IMR-90 (cell line): ENCODE measurements at regions not wholly inside any gene's neighbourhood (a gene's known extent, or its start where the extent isn't known, plus 50 kb on each side); places are given as distances from the start of the nearest gene placed in this dataset.

Experiments used
- ATAC-seq: fragments of 200-7000 bp; cut with Tn5 transposase; 2 replicates; pipeline ENCODE4 v1.9.1; 2020; ENCODE audit warnings: low read depth, mild to moderate bottlenecking, moderate library complexity
- BruUV-seq: library from RNA; stranded (reverse); fragments of 400-500 nt; replicated peaks from 2 replicates; lab custom pipeline; 2021; lab: Mats Ljungman, UMichigan
- CTCF ChIA-PET: fragments of 300-600 bp; formaldehyde crosslinking; extraction: SDS; loops from one replicate; lab custom pipeline; 2021; ENCODE audit warnings: antibody characterized with exemption; lab: Yijun Ruan, JAX
- POLR2A ChIA-PET: fragments of 300-600 bp; sonication (Branson Sonifier 250); formaldehyde crosslinking; loops from one replicate; lab custom pipeline; 2022; ENCODE audit warnings: antibody characterized with exemption; ENCODE audit not compliant: unreplicated experiment; lab: Charles Lee
- DNase-seq: peaks from one replicate; pipeline ENCODE4 v3.0.0; 2013
- H2AFZ ChIP-seq: replicated peaks from 2 replicates; pipeline ENCODE3; 2013; ENCODE audit warnings: low read length, mild to moderate bottlenecking; ENCODE audit not compliant: poor library complexity
- H2AK5ac ChIP-seq: 2 replicates; pipeline ENCODE4 v1.6.1; 2013; ENCODE audit warnings: low read depth, low read length, inconsistent platforms
- H2AK9ac ChIP-seq: replicated peaks from 2 replicates; pipeline ENCODE3; 2013; ENCODE audit warnings: mild to moderate bottlenecking, low read depth, low read length, moderate library complexity; ENCODE audit not compliant: poor library complexity
- H2BK120ac ChIP-seq: 2 replicates; pipeline ENCODE4 v1.6.1; 2013; ENCODE audit warnings: low read depth, low read length, inconsistent platforms
- H2BK15ac ChIP-seq: 3 replicates; pipeline ENCODE4 v1.6.1; 2013; ENCODE audit warnings: low read depth, low read length, inconsistent platforms
- H2BK20ac ChIP-seq: 2 replicates; pipeline ENCODE4 v1.6.1; 2013; ENCODE audit warnings: low read depth, mild to moderate bottlenecking, inconsistent platforms, low read length, moderate library complexity
- H2BK5ac ChIP-seq: 2 replicates; pipeline ENCODE4 v1.6.1; 2013; ENCODE audit warnings: mild to moderate bottlenecking, low read depth, low read length, inconsistent platforms; ENCODE audit not compliant: poor library complexity, severe bottlenecking
- H3K14ac ChIP-seq: replicated peaks from 2 replicates; pipeline ENCODE4 v1.6.1; 2013; ENCODE audit warnings: low read depth, low read length, inconsistent platforms
- H3K18ac ChIP-seq: 2 replicates; pipeline ENCODE4 v1.6.1; 2013; ENCODE audit warnings: low read depth, low read length, control low read depth
- H3K23ac ChIP-seq: 2 replicates; pipeline ENCODE4 v1.6.1; 2013; ENCODE audit warnings: low read depth, low read length, inconsistent platforms
- H3K27ac ChIP-seq: 2 replicates; pipeline ENCODE4 v1.5.1; 2013; ENCODE audit warnings: mild to moderate bottlenecking, control low read depth, low read length; ENCODE audit not compliant: insufficient read depth
- H3K27me3 ChIP-seq: 2 replicates; pipeline ENCODE4 v1.6.1; 2013; ENCODE audit warnings: low read length; ENCODE audit not compliant: control insufficient read depth, insufficient read depth
- H3K36me3 ChIP-seq: 2 replicates; pipeline ENCODE4 v1.6.1; 2013; ENCODE audit warnings: low read length, mixed read lengths; ENCODE audit not compliant: control insufficient read depth, insufficient read depth
- H3K4ac ChIP-seq: 2 replicates; pipeline ENCODE4 v1.6.1; 2013; ENCODE audit warnings: low read depth, low read length, inconsistent platforms
- H3K4me1 ChIP-seq: 2 replicates; pipeline ENCODE4 v1.6.1; 2013; ENCODE audit warnings: low read length, mixed read lengths; ENCODE audit not compliant: control insufficient read depth, insufficient read depth
- H3K4me2 ChIP-seq: 2 replicates; pipeline ENCODE4 v1.6.1; 2013; ENCODE audit warnings: low read depth, mild to moderate bottlenecking, control low read depth, low read length, moderate library complexity
- H3K4me3 ChIP-seq: 2 replicates; pipeline ENCODE4 v1.5.1; 2013; ENCODE audit warnings: low read depth, mild to moderate bottlenecking, control low read depth, low read length, moderate library complexity; ENCODE audit not compliant: insufficient read depth
- H3K56ac ChIP-seq: 2 replicates; pipeline ENCODE4 v1.6.1; 2013; ENCODE audit warnings: low read length, inconsistent platforms; ENCODE audit not compliant: insufficient read depth; ENCODE audit errors: extremely low read depth
- H3K79me1 ChIP-seq, 2 experiments: 2 replicates each; pipeline ENCODE4 v1.6.1; 2013; ENCODE audit warnings: low read length in 2 of 2, inconsistent platforms in 1 of 2, low read depth in 1 of 2
- H3K9ac ChIP-seq: 2 replicates; pipeline ENCODE4 v1.6.1; 2013; ENCODE audit warnings: low read depth, low read length, control low read depth
- H3K9me1 ChIP-seq: 2 replicates; pipeline ENCODE4 v1.6.1; 2013; ENCODE audit warnings: low read length, inconsistent platforms; ENCODE audit not compliant: insufficient read depth
- H3K9me3 ChIP-seq: 2 replicates; pipeline ENCODE4 v1.6.1; 2013; ENCODE audit warnings: low read length; ENCODE audit not compliant: control insufficient read depth, insufficient read depth
- H4K20me1 ChIP-seq: 2 replicates; pipeline ENCODE4 v1.6.1; 2013; ENCODE audit warnings: low read length, inconsistent platforms; ENCODE audit not compliant: insufficient read depth
- H4K5ac ChIP-seq: 2 replicates; pipeline ENCODE4 v1.6.1; 2013; ENCODE audit warnings: mild to moderate bottlenecking, low read depth, low read length, control low read depth
- H4K8ac ChIP-seq, 2 experiments: 2 replicates each; pipeline ENCODE4 v1.6.1; 2013; ENCODE audit warnings: low read depth in 2 of 2, low read length in 2 of 2, control low read depth in 1 of 2, inconsistent platforms in 1 of 2
- H4K91ac ChIP-seq: 2 replicates; pipeline ENCODE4 v1.6.1; 2013; ENCODE audit warnings: low read depth, low read length, inconsistent platforms; ENCODE audit not compliant: insufficient read depth
- CEBPB ChIP-seq: IDR thresholded peaks from 2 replicates; pipeline ENCODE4 v1.6.1; 2012; ENCODE audit warnings: low read depth, low read length, improper control_type of control experiment
- FOS ChIP-seq: fragments of 150-350 bp; IDR thresholded peaks from 2 replicates; pipeline ENCODE4 v1.6.1; 2016; ENCODE audit warnings: low read depth, low read length
- MAFK ChIP-seq: IDR thresholded peaks from 2 replicates; pipeline ENCODE4 v1.6.1; 2012; ENCODE audit warnings: low read depth, low read length, improper control_type of control experiment
- MAZ ChIP-seq: IDR thresholded peaks from 2 replicates; pipeline ENCODE4 v1.6.1; 2012; ENCODE audit warnings: low read depth, mild to moderate bottlenecking, low read length, improper control_type of control experiment, moderate library complexity, borderline replicate concordance
- NFE2L2 ChIP-seq: fragments of 150-350 bp; IDR thresholded peaks from 2 replicates; pipeline ENCODE4 v1.6.1; 2016; ENCODE audit warnings: low read depth, mild to moderate bottlenecking, low read length
- RCOR1 ChIP-seq: IDR thresholded peaks from 2 replicates; pipeline ENCODE4 v1.6.1; 2012; ENCODE audit warnings: mild to moderate bottlenecking, low read length, improper control_type of control experiment; ENCODE audit not compliant: insufficient replicate concordance
- RFX5 ChIP-seq: IDR thresholded peaks from 2 replicates; pipeline ENCODE4 v1.8.0; 2012; ENCODE audit warnings: low read depth, mild to moderate bottlenecking, low read length, moderate library complexity
- SMC3 ChIP-seq: fragments of 150-350 bp; IDR thresholded peaks from 2 replicates; pipeline ENCODE4 v1.6.1; 2016; ENCODE audit warnings: low read depth, mild to moderate bottlenecking, antibody characterized with exemption, low read length, moderate library complexity
- WGBS, 2 experiments: methylation state at CpG; one replicate each; pipeline versions ENCODE4 v1.1.5 to v1.1.7; 2013; ENCODE audit warnings: missing lambda C conversion rate in 2 of 2; ENCODE audit not compliant: insufficient read length in 1 of 2; ENCODE audit errors: extremely low coverage in 2 of 2; 5-methylcytosine and 5-hydroxymethylcytosine counted together
- dilution Hi-C: fragments of 300-500 bp; cut with HindIII; formaldehyde crosslinking; loops from one replicate; pipeline ENCODE4 v1.14.3; 2018; ENCODE audit warnings: low sequenced_read_pairs; ENCODE audit not compliant: unreplicated experiment
- in situ Hi-C: fragments of 300-500 bp; cut with MboI; formaldehyde crosslinking; loops from 3 replicates; pipeline ENCODE4 v1.14.3; 2019; ENCODE audit warnings: low sequenced_read_pairs, inconsistent platforms, mixed read lengths
- intact Hi-C: fragments of 100-400 bp; cut with micrococcal nuclease; formaldehyde crosslinking; loops from 2 replicates; pipeline ENCODE4 v1.10.0; 2022
- TF ChIP-seq, protein P1 (sequence below): fragments of 150-350 bp; IDR thresholded peaks from 2 replicates; pipeline ENCODE4 v1.6.1; 2017; ENCODE audit warnings: mild to moderate bottlenecking, antibody characterized with exemption, low read length, low read depth
- TF ChIP-seq, protein P2 (sequence below): fragments of 150-350 bp; IDR thresholded peaks from 2 replicates; pipeline ENCODE4 v1.6.1; 2016; ENCODE audit warnings: low read depth, mild to moderate bottlenecking, low read length, moderate library complexity, borderline replicate concordance

DNA sequence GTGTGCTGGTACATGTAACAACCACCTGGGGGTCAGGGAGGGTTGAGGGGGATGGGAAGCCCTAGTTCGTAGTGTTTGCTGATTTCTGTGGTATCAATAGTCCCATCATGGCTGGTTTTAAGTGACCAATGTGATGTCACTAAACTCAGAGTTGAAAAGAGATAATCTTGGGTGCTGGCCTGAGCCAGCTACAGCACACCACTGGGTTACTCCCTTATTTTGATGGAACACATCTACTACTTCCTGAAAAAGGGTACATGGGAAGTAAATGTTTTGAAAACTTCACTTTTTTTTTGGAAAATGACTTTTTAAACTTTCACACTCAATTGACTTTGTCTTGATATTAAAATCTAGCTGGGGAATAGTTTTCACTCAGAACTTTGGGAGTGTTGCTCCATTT is 87.0 kb upstream of the CXCR4 start:
- H3K4me3 ChIP-seq, result no peak overlapping the region
- ChIA-PET CTCF (no interaction called here), POLR2A (no interaction called here)
- H3K56ac ChIP-seq, result no peak overlapping the region
- no CpG with 5 or more reads among the region's 1 CpG for WGBS, 2 experiments
- DNase-seq, result no peak
- in situ Hi-C loops, result no loop called here
- H3K36me3 ChIP-seq, result no peaks in the 10 kb centered on the region
- H3K9me1 ChIP-seq, result no peaks in the 10 kb centered on the region
- no peak overlapping the region for H3K14ac ChIP-seq
- H3K18ac ChIP-seq, result no peak overlapping the region
- no peak overlapping the region for H2BK120ac ChIP-seq
- no peaks in the 10 kb centered on the region for H3K4me1 ChIP-seq
- no peak overlapping the region for H3K27ac ChIP-seq
- H2BK15ac ChIP-seq, result no peak overlapping the region
- ATAC-seq, result no peak
- H4K5ac ChIP-seq, result no peak overlapping the region
- no peaks in the 10 kb centered on the region for H3K79me1 ChIP-seq
- H3K27me3 ChIP-seq, result no peaks in the 10 kb centered on the region
- TF ChIP-seq SMC3, result no peak
- TF ChIP-seq CEBPB, result no peak
- no peak for TF ChIP-seq NFE2L2
- TF ChIP-seq RCOR1, result no peak
- TF ChIP-seq, protein P1, sequence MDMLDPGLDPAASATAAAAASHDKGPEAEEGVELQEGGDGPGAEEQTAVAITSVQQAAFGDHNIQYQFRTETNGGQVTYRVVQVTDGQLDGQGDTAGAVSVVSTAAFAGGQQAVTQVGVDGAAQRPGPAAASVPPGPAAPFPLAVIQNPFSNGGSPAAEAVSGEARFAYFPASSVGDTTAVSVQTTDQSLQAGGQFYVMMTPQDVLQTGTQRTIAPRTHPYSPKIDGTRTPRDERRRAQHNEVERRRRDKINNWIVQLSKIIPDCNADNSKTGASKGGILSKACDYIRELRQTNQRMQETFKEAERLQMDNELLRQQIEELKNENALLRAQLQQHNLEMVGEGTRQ, result no peak
- TF ChIP-seq MAZ, result no peak
- TF ChIP-seq FOS, result no peak
- TF ChIP-seq RFX5, result no peak
- no peak for TF ChIP-seq MAFK
- TF ChIP-seq, protein P2, sequence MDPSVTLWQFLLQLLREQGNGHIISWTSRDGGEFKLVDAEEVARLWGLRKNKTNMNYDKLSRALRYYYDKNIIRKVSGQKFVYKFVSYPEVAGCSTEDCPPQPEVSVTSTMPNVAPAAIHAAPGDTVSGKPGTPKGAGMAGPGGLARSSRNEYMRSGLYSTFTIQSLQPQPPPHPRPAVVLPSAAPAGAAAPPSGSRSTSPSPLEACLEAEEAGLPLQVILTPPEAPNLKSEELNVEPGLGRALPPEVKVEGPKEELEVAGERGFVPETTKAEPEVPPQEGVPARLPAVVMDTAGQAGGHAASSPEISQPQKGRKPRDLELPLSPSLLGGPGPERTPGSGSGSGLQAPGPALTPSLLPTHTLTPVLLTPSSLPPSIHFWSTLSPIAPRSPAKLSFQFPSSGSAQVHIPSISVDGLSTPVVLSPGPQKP, result no peak
- no peak overlapping the region for H4K91ac ChIP-seq
- H2AK9ac ChIP-seq, result no peak overlapping the region
- no peak overlapping the region for H4K8ac ChIP-seq
- BruUV-seq, result no TSS peak
- H2BK20ac ChIP-seq, result no peak overlapping the region
- no peak overlapping the region for H2AFZ ChIP-seq
- H4K20me1 ChIP-seq, result no peaks in the 10 kb centered on the region
- H2AK5ac ChIP-seq, result no peak overlapping the region
- no peak overlapping the region for H3K23ac ChIP-seq
- H3K4ac ChIP-seq, result no peak overlapping the region
- no peak overlapping the region for H3K4me2 ChIP-seq
- dilution Hi-C loops, result no loop called here
- no peaks in the 10 kb centered on the region for H3K9me3 ChIP-seq
- no peak overlapping the region for H3K9ac ChIP-seq
- H2BK5ac ChIP-seq, result no peak overlapping the region
- intact Hi-C loops, result no loop called here
